HG03280 (cell line): ENCODE measurements at regions not wholly inside any gene's neighbourhood (a gene's known extent, or its start where the extent isn't known, plus 50 kb on each side); places are given as distances from the start of the nearest gene placed in this dataset.

Experiments
- ATAC-seq: cut with Tn5 transposase; IDR thresholded peaks from one replicate; pipeline ENCODE4 v1.9.1; 2021; ENCODE audit warnings: mild to moderate bottlenecking, moderate library complexity; ENCODE audit not compliant: unreplicated experiment

- peak; percentile 53 for ATAC-seq
These were observed 186.0 kb downstream of the KIF20B start for GRCh38 chr10:89887406-89887805.

- peak; percentile 80 for ATAC-seq
These were observed 186.4 kb downstream of the KIF20B start for GRCh38 chr10:89887830-89888229.

DNA sequence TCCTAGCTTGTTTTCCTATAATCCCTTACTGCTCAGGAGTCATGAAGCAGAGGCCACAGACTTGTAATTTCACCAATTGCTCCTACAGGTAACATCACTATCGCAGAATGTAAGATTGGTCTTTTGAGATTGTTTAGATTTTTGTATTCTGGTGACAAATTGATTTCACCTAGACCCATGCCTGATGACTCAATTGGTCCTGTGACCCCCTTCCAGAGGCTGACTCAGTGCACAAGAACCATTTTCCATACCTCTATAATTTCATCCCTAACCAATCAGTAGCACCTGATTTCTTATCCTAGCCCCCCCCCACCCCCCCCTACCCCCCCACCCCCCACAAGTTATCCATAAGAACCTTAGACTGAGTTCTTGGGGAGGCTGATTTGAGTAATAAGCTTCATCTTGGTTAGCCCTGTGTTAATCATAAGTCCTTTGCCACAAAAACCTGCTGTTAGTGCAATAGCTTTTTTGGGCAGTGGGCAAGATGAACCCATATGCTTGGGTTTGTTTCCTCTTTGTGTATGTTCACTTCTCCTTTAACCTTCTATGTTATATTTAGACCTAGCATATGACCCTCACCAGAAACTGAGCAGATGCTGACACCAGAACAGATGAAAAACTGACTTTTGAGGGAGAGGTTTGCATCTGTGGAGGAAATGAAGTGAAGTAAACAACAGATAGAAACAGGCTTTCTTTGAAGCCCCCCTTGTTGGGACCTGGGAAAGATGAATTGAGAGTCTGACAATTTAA, 187.1 kb downstream of the KIF20B start:
- ATAC-seq = no peak

GRCh38 chr10:89889606-89890005, 188.2 kb downstream of the KIF20B start:
- no peak for ATAC-seq

DNA sequence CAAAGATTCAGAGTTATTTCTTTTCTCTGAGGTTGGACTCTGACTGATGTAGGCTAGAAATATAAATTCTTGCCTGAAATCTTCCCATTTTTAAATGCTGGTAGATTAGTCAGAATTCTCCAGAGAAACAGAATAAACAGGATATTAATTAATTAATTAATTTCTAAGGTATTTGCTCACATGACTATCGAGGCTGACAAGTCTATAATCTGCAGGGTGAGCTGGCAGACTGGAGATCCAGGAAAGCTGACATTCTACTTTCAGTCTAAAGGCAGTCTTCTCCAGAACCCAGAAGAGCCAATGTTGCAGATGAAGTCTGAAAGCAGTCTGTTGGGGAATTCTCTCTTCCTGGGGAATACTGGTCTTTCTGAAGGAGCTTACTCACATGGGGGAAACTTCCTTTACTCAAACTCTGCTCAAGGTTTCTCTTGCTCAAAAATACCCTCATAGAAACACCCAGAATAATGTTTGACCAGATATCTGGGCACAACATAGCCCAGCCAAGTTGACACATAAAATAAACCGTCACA, 189.7 kb downstream of the KIF20B start:
- ATAC-seq = no peak

DNA sequence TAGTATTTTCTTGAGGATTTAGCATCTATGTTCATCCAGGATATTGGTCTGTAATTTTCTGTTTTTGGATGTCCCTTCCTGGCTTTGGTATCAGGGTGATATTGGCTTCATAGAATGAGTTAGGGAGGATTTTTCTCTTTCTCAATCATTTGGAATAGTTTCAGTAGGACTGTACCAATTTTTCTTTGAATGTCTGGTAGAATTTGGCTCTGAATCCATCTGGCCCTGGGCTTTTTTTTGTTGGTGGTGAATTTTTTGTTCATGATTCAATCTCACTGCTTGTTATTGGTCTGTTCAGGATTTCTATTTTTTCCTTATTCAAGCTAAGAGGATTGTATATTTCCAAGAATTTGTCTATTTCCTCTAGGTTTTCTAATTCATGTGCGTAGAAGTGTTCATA, 192.7 kb downstream of the KIF20B start:
- ATAC-seq = no peak

DNA sequence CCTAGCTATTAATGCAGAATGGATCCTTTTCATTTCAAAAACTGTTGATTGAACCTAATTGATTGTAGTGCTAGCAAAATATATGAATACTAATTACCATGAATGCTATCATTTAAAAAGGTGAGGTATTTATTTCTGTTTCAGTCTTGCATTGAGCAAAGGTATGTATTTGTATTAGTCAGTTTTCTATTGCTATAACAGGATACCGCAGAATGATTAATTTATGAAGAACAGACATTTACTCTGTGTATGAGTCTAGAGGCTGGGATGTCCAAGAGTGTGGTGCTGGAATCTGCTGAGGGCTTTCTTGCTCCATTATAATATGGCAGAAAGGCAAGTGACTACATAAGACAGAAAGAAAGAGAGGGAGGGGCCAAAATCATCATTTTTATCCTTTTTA, 199.2 kb downstream of the KIF20B start:
- no peak for ATAC-seq

DNA sequence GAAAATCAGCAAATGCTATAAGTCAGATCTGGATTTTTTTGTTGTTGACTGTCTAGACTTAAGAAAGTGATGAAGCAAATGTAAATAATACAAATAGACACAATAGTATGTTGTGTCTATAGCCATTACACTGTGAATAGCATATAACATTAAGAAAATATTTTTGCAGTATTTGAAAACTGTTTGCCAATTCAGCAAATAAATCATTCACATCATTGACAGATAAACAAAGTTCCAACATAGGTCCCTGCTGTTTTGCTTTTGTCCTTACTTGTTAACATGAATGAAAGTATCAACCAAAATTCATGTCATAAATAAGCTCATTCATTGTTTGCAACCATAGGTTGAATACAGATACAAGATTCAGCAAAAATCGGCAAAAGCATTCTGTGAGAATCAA, 200.5 kb downstream of the KIF20B start:
- ATAC-seq = no peak

- no peak for ATAC-seq
These were observed 203.4 kb downstream of the KIF20B start for GRCh38 chr10:89904755-89905154.

- ATAC-seq = no peak
These were observed 208.4 kb downstream of the KIF20B start for GRCh38 chr10:89909752-89910151.

GRCh38 chr10:89915021-89915420, 213.6 kb downstream of the KIF20B start:
- no peak for ATAC-seq

- ATAC-seq = no peak
These were observed 214.6 kb downstream of the KIF20B start for GRCh38 chr10:89915968-89916367.

DNA sequence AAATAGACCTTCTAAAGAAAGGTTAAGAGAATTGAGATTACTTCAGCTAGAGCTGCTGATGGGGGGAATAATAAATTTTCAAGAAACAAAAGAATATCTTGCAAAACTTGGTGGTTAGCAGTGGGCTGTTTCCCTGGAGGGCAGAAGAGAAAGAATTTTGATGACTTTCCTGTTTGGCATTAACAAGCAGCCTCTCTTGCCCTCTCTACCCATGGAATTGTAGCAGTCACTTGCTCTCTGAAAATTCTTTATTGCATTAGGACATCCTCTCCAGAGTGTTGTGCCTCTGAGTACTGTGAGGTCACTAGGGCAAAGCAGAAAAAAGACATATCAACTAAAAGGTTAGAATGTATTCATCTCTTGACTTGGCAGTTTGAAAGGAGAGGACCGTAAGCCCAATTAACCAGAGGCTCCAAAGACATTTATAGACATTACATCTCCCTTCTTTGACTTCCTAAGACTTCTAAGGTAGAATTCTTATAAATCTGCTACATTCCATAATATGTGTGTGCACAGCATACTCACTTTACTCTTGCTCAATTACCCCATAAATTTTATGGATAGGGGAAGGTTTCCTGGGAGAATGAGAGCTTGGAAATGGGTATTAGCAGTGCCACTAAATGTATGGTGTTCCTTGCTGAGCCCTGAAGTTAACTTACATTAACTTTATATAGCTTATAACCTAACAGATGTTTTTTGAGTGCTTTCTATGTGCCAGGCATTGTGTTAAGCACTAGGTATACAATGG, 215.3 kb downstream of the KIF20B start:
- ATAC-seq = no peak

DNA sequence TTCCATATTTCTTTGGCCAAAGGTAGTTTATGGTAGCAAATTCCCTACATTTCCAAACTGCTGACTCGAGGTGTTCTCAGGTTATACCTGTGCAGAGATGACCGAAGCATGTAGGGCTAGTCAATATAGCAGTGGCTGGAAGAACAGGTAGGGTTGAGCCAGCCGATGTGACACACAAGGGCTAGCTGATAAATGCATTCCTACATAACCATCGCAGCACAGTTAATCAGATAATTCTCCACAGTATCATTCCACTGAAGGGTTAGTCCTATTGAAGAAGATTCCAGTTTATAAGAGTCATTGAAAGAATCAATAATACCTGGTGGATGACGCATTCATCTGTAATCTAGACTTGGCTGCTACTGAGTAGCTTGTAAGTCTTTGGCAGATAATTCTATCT, 220.0 kb downstream of the KIF20B start:
- ATAC-seq = no peak

DNA sequence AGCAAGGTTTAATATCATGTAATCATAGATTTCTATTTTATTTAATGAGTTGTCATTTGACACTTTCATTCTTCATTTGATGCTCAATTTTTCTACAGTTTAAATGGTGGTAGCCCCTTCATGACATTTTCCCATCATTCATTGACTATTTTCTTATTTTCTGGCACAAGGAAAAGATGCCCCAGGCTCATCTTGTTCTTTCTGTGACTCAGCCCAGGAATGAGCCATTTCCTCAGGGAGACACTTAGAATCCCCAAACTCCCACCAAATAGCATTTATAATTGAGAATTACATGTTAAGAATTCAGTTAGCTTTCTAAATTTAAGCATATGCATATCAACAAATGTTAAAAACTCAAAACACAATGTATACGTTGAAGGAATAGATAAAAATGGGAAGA, 222.3 kb downstream of the KIF20B start:
- ATAC-seq = no peak

DNA sequence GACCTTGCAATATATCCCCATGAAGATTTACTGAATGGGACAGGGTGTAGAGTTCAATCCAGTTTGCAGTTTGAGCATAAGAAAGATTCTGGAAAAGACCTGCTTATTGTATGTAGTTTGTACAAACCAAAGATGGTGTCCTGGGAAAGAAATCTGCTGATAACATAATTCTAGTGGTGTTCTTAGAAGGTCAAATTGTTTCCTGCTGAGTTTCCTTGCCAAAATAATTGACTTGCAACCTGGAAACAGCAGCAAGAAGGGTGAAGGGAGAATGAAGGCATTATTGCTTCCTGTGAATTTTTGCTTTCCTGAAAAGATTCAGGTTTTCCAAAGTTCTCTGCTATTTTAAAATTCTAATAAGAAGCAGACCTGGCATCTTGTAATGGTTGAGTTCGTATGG, 222.9 kb downstream of the KIF20B start:
- ATAC-seq = no peak

DNA sequence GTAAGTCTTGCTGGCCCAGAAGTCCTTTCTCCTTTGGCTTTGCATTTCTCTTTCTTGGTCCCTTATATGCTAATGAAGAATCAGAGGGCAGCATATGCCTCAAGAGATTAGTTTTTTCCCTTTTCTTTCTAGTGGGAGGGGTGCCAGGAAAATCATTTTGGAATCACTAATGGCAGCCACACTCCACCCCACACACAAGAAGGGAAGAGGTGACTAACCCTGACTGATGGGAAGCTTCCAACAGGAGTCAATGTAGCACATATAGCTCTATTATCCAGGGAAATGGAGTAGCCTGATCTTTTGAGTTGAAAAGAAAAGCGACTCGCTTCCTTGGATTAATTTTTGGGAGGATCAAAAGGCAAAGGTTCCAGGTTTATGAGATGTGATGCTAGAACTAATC, 225.3 kb downstream of the KIF20B start:
- no peak for ATAC-seq

- no peak for ATAC-seq
These were observed 228.1 kb downstream of the KIF20B start for GRCh38 chr10:89929282-89930026.

DNA sequence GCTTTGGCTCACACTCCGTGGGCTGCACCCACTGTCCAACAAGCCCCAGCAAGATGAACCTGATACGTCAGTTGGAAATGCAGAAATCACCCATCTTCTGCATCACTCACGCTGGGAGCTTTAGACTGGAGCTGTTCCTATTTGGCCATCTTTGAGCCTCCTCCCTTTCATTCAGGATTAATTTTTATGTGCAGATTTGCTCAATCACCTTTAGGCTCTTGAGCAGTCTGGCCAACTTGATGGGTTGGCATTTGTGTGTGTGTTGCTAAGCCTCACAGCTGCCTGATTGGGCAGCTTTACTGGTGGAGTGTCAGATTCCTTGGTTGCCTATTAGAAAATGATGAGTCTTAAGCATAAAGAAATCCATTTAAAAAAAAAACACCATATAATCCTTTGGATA, 236.1 kb downstream of the KIF20B start:
- ATAC-seq = no peak

GRCh38 chr10:89940076-89940475, 238.7 kb downstream of the KIF20B start:
- no peak for ATAC-seq

DNA sequence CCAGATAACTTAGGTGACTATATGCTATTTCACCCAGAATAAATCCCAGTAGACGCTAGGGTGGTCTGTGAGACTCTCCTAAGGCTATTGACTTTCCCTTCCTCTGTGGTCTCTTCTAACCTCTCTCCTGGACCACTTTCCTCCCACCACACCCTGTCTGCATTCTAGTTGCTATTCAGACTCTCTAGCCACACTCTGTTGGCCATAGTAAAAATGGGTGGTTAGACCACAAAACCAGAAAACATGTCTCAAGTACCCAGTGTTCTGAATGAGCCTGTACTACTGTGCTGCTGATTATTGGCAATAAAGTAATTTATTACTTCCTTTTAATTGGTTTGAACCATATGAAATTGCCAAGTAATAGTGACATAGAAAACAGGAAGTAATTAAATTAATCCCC, 240.8 kb downstream of the KIF20B start:
- ATAC-seq = no peak

- no peak for ATAC-seq
These were observed 242.7 kb downstream of the KIF20B start for GRCh38 chr10:89944138-89944537.
